Neural progenitor cell (in vitro differentiated cells): ENCODE measurements at regions not wholly inside any gene's neighbourhood (a gene's known extent, or its start where the extent isn't known, plus 50 kb on each side); places are given as distances from the start of the nearest gene placed in this dataset.
"Not testable (repeated sequence)": the region's sequence is repeated elsewhere in the genome, so short reads cannot be mapped to it uniquely, and the experiment has no call there.

Experiments used
- DNase-seq: peaks from one replicate; pipeline ENCODE4 v3.0.0-alpha.2; 2016; ENCODE audit warnings: low spot score
- H2AFZ ChIP-seq: fragments of 200-600 bp; sonication (generic); replicated peaks from 2 replicates; pipeline ENCODE4 v1.6.1; 2016; ENCODE audit warnings: antibody characterized with exemption
- H3F3A ChIP-seq: fragments of 200-600 bp; sonication (generic); 2 replicates; pipeline ENCODE4 v1.6.1; 2016; ENCODE audit warnings: antibody characterized with exemption, low read depth
- H3K27ac ChIP-seq: fragments of 200-600 bp; sonication (generic); 2 replicates; pipeline ENCODE4 v1.5.1; 2016; ENCODE audit warnings: mild to moderate bottlenecking
- H3K27me3 ChIP-seq: fragments of 200-600 bp; sonication (generic); 2 replicates; pipeline ENCODE4 v1.6.1; 2016; ENCODE audit warnings: mild to moderate bottlenecking, moderate library complexity
- H3K36me3 ChIP-seq: fragments of 200-600 bp; sonication (generic); 2 replicates; pipeline ENCODE4 v1.5.1; 2016
- H3K4me1 ChIP-seq: fragments of 200-600 bp; sonication (generic); 2 replicates; pipeline ENCODE4 v1.6.1; 2016; ENCODE audit warnings: mixed run types
- H3K4me2 ChIP-seq: fragments of 200-600 bp; sonication (generic); 2 replicates; pipeline ENCODE4 v1.6.1; 2016
- H3K4me3 ChIP-seq: fragments of 200-600 bp; sonication (generic); 2 replicates; pipeline ENCODE4 v1.5.1; 2016
- H3K79me2 ChIP-seq: fragments of 200-600 bp; sonication (generic); 2 replicates; pipeline ENCODE4 v1.6.1; 2016; ENCODE audit warnings: low read depth
- H3K9ac ChIP-seq: fragments of 200-600 bp; sonication (generic); 2 replicates; pipeline ENCODE4 v1.6.1; 2016
- H3K9me3 ChIP-seq: fragments of 200-600 bp; sonication (generic); 2 replicates; pipeline ENCODE4 v1.5.1; 2016; ENCODE audit warnings: low read depth
- H4K20me1 ChIP-seq: fragments of 200-600 bp; sonication (generic); 2 replicates; pipeline ENCODE4 v1.6.1; 2016; ENCODE audit warnings: low read depth
- H3K27ac Mint-ChIP-seq: 3 replicates; pipeline ENCODE4 v1.8.0; 2021; ENCODE audit warnings: mixed read lengths
- H3K27me3 Mint-ChIP-seq: 2 replicates; pipeline ENCODE4 v1.8.0; 2022; ENCODE audit warnings: low read depth, mild to moderate bottlenecking, inconsistent platforms, moderate library complexity, mixed read lengths; ENCODE audit not compliant: insufficient read depth
- H3K36me3 Mint-ChIP-seq: 3 replicates; pipeline ENCODE4 v1.8.0; 2021; ENCODE audit warnings: mixed read lengths
- H3K4me1 Mint-ChIP-seq: 3 replicates; pipeline ENCODE4 v1.8.0; 2021; ENCODE audit warnings: mixed read lengths
- H3K4me3 Mint-ChIP-seq: 3 replicates; pipeline ENCODE4 v1.8.0; 2021; ENCODE audit warnings: mild to moderate bottlenecking, moderate library complexity, mixed read lengths
- H3K9me3 Mint-ChIP-seq: 3 replicates; pipeline ENCODE4 v1.8.0; 2020; ENCODE audit warnings: mixed read lengths
- EZH2 ChIP-seq: fragments of 200-600 bp; sonication (generic); IDR thresholded peaks from 2 replicates; pipeline ENCODE4 v1.6.1; 2017; ENCODE audit warnings: antibody characterized with exemption, mild to moderate bottlenecking, moderate library complexity
- EZH2phosphoT487 ChIP-seq: fragments of 200-600 bp; sonication (generic); IDR thresholded peaks from 2 replicates; pipeline ENCODE4 v1.6.1; 2017; ENCODE audit warnings: antibody characterized with exemption
- TF ChIP-seq, protein P1 (sequence below): fragments of 200-600 bp; sonication (generic); IDR thresholded peaks from 2 replicates; pipeline ENCODE4 v1.5.1; 2017; ENCODE audit warnings: antibody characterized with exemption, mild to moderate bottlenecking

DNA sequence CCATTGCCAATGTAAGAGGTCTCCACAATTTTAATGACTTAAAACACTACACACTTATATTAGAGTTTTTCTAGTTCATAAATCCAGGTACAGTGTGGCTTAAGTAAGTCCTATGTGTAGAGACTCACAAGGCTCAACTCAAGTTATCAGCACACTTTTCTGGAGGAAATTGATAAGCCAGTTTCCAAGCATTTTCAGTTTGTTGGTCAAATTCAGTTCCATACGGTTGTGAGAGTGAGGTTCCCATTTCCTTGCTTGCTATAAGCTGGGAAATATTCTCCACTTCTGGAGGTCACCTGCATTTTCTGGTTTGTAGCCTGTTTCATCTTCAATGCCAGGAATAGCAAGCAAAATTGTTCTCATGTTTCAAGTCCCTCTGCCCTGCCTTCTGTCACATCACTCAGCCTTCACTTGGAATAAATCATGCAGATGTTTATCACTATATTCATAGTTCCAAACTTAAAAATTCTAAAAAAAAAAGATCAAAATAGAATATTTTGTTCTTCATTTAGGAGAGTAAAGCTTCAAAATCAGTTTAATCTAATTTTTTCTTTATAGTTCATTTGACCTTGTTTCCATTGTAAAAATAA is 1137.5 kb upstream of the INTU start:
- Histone ChIP-seq H3K9ac (no peak overlapping the region), H3K4me2 (no peak overlapping the region), H3K4me3 (no peak overlapping the region), H3K4me1 (no peaks in the 10 kb centered on the region), H4K20me1 (no peaks in the 10 kb centered on the region), H2AFZ (no peak overlapping the region), H3K9me3 (no peaks in the 10 kb centered on the region), H3K79me2 (no peaks in the 10 kb centered on the region), H3K27me3 (no peaks in the 10 kb centered on the region), H3F3A (no peaks in the 10 kb centered on the region), H3K36me3 (no peaks in the 10 kb centered on the region), H3K27ac (no peak overlapping the region)
- DNase-seq: no peak
- no peaks in the 10 kb centered on the region for H3K4me1 Mint-ChIP-seq
- no peaks in the 10 kb centered on the region for H3K9me3 Mint-ChIP-seq
- no peak for TF ChIP-seq EZH2
- TF ChIP-seq, protein P1, sequence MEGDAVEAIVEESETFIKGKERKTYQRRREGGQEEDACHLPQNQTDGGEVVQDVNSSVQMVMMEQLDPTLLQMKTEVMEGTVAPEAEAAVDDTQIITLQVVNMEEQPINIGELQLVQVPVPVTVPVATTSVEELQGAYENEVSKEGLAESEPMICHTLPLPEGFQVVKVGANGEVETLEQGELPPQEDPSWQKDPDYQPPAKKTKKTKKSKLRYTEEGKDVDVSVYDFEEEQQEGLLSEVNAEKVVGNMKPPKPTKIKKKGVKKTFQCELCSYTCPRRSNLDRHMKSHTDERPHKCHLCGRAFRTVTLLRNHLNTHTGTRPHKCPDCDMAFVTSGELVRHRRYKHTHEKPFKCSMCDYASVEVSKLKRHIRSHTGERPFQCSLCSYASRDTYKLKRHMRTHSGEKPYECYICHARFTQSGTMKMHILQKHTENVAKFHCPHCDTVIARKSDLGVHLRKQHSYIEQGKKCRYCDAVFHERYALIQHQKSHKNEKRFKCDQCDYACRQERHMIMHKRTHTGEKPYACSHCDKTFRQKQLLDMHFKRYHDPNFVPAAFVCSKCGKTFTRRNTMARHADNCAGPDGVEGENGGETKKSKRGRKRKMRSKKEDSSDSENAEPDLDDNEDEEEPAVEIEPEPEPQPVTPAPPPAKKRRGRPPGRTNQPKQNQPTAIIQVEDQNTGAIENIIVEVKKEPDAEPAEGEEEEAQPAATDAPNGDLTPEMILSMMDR: no peak
- no peak for TF ChIP-seq EZH2phosphoT487
- H3K27me3 Mint-ChIP-seq: no peaks in the 10 kb centered on the region
- H3K36me3 Mint-ChIP-seq: no peaks in the 10 kb centered on the region
- no peak overlapping the region for H3K4me3 Mint-ChIP-seq
- no peak overlapping the region for H3K27ac Mint-ChIP-seq

DNA sequence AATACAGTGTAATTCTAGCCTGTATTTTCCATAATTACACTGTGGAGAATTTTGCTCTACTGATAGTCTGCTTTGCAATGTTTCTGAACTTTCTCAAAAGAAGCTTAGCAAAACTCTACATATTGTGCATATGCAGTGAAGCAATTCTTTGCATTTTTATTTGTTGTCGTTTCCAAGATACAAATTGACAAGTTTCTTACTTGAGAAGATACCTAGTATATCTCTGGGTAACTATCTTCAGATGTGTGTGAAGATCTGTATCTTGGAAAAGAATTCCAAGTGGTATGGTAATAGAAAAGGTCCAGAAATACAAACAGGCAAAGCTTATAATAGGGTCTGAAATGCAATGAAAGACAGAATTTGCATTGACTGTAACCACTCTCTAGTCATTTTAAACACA is 1119.8 kb upstream of the INTU start:
- Mint-ChIP-seq H3K4me3 (no peak overlapping the region), H3K36me3 (no peaks in the 10 kb centered on the region), H3K27ac (no peak overlapping the region), H3K4me1 (peaks cover 4% of the 10 kb centered on the region), H3K27me3 (no peaks in the 10 kb centered on the region), H3K9me3 (no peaks in the 10 kb centered on the region)
- H3K4me2 ChIP-seq: no peak overlapping the region
- no peaks in the 10 kb centered on the region for H3K36me3 ChIP-seq
- H2AFZ ChIP-seq: no peak overlapping the region
- no peak overlapping the region for H3K27ac ChIP-seq
- H3K27me3 ChIP-seq: no peaks in the 10 kb centered on the region
- H3K9ac ChIP-seq: no peak overlapping the region
- no peaks in the 10 kb centered on the region for H3F3A ChIP-seq
- H3K79me2 ChIP-seq: no peaks in the 10 kb centered on the region
- H3K9me3 ChIP-seq: no peaks in the 10 kb centered on the region
- no peak for DNase-seq
- no peak overlapping the region for H3K4me3 ChIP-seq
- TF ChIP-seq, protein P1: no peak
- TF ChIP-seq EZH2phosphoT487 (no peak), EZH2 (no peak)
- no peaks in the 10 kb centered on the region for H4K20me1 ChIP-seq
- H3K4me1 ChIP-seq: no peaks in the 10 kb centered on the region

DNA sequence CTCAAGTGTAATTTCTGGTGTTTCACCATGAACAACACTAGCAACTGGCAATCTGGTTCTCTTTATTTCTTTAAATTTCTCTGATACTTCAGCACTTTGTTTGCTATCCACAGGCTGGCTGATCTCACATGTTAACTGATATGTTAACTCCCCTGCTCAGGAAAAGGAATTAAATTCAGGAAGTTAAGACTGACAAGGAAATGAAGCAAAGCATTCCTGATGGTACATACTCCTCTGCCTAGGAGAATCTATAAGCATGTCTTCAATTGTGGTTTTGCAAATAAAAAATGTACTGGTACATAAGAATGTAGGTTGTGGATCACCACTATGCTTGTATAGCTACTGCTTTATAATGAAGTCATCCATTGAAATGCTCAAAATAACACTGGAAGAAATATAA is 1119.2 kb upstream of the INTU start:
- H3K36me3 Mint-ChIP-seq: no peaks in the 10 kb centered on the region
- Histone ChIP-seq H3K27ac (no peak overlapping the region), H3K9ac (no peak overlapping the region), H3K9me3 (no peaks in the 10 kb centered on the region), H3K4me3 (no peak overlapping the region), H3K4me2 (no peak overlapping the region), H2AFZ (peak overlapping the region; percentile 32), H3K27me3 (no peaks in the 10 kb centered on the region), H3F3A (no peaks in the 10 kb centered on the region), H3K4me1 (no peaks in the 10 kb centered on the region), H4K20me1 (no peaks in the 10 kb centered on the region), H3K36me3 (no peaks in the 10 kb centered on the region), H3K79me2 (no peaks in the 10 kb centered on the region)
- no peak overlapping the region for H3K27ac Mint-ChIP-seq
- H3K27me3 Mint-ChIP-seq: no peaks in the 10 kb centered on the region
- DNase-seq: no peak
- peaks cover 4% of the 10 kb centered on the region for H3K4me1 Mint-ChIP-seq
- H3K9me3 Mint-ChIP-seq: no peaks in the 10 kb centered on the region
- TF ChIP-seq EZH2phosphoT487: no peak
- no peak for TF ChIP-seq EZH2
- H3K4me3 Mint-ChIP-seq: no peak overlapping the region

DNA sequence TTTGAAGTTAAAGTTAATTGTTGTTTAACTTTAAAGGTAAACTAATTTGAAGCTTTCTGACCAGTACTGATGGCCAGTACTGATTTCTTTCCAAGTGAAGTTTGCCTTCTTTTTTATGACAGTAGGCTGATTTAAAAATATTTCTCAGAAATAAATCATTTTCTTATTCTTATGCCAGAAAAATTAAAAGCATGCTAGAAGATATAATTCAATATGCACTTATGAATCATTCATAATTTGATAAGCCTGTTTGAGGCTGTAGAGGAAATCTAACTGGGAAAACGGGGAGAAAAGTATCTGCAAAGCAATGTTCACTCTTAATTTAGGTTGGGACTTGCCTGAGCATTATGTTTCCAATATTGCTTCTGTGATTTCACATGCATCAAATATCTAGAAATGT is 1112.0 kb upstream of the INTU start:
- no peak for DNase-seq
- Histone ChIP-seq H3K79me2 (no peaks in the 10 kb centered on the region), H3K9ac (no peak overlapping the region), H3K9me3 (no peaks in the 10 kb centered on the region), H3K27ac (no peak overlapping the region), H3K4me3 (no peak overlapping the region), H2AFZ (no peak overlapping the region), H3K4me1 (no peaks in the 10 kb centered on the region), H3K27me3 (no peaks in the 10 kb centered on the region), H3K4me2 (no peak overlapping the region), H3K36me3 (no peaks in the 10 kb centered on the region), H4K20me1 (no peaks in the 10 kb centered on the region), H3F3A (no peaks in the 10 kb centered on the region)
- H3K9me3 Mint-ChIP-seq: peaks cover 15% of the 10 kb centered on the region
- H3K27me3 Mint-ChIP-seq: no peaks in the 10 kb centered on the region
- no peaks in the 10 kb centered on the region for H3K36me3 Mint-ChIP-seq
- no peak overlapping the region for H3K27ac Mint-ChIP-seq
- TF ChIP-seq EZH2 (no peak), EZH2phosphoT487 (no peak)
- TF ChIP-seq, protein P1: no peak
- no peak overlapping the region for H3K4me3 Mint-ChIP-seq
- H3K4me1 Mint-ChIP-seq: no peaks in the 10 kb centered on the region

DNA sequence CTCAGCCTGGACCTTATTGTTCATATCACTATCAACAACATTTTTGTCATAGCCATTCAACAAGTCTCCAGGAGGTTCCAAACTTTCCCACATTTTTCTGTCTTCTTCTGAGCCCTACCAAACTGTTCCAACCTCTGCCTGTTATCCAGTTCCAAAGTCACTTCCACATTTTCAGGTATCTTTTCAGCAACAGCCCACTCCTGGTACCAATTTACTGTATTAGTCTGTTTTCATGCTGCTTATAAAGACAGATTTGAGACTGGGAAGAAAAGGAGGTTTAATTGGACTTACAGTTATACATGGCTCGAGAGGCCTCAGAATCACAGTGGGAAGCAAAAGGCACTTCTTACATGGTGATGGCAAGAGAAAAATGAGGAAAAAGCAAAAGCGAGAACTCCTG is 1107.4 kb upstream of the INTU start:
- H3K9me3 ChIP-seq, H4K20me1 ChIP-seq, H3K27me3 ChIP-seq, H3K36me3 Mint-ChIP-seq, H3F3A ChIP-seq, H3K4me3 Mint-ChIP-seq, H3K27ac ChIP-seq, H3K79me2 ChIP-seq, H3K4me1 Mint-ChIP-seq, DNase-seq, H3K27me3 Mint-ChIP-seq, H2AFZ ChIP-seq, H3K4me2 ChIP-seq, H3K4me1 ChIP-seq, H3K36me3 ChIP-seq, H3K4me3 ChIP-seq, H3K27ac Mint-ChIP-seq, H3K9ac ChIP-seq: not testable (repeated sequence)
- H3K9me3 Mint-ChIP-seq: peaks cover 16% of the 10 kb centered on the region
